ENCODE measurements at regions not wholly inside any gene's neighbourhood (a gene's known extent, or its start where the extent isn't known, plus 50 kb on each side); places are given as distances from the start of the nearest gene placed in this dataset.

GRCh38 chr5:44884036-44884435 lies 75.3 kb downstream of the MRPS30 start:
- TF ChIP-seq, protein P1, sequence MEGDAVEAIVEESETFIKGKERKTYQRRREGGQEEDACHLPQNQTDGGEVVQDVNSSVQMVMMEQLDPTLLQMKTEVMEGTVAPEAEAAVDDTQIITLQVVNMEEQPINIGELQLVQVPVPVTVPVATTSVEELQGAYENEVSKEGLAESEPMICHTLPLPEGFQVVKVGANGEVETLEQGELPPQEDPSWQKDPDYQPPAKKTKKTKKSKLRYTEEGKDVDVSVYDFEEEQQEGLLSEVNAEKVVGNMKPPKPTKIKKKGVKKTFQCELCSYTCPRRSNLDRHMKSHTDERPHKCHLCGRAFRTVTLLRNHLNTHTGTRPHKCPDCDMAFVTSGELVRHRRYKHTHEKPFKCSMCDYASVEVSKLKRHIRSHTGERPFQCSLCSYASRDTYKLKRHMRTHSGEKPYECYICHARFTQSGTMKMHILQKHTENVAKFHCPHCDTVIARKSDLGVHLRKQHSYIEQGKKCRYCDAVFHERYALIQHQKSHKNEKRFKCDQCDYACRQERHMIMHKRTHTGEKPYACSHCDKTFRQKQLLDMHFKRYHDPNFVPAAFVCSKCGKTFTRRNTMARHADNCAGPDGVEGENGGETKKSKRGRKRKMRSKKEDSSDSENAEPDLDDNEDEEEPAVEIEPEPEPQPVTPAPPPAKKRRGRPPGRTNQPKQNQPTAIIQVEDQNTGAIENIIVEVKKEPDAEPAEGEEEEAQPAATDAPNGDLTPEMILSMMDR (IDR thresholded peaks at IDR 0.05) = no peak
- no peak for TF ChIP-seq POLR2A (IDR thresholded peaks at IDR 0.05)

Data from uterus (tissue), 2 donors.